Skin of body (tissue), 1 donor: ENCODE measurements at regions not wholly inside any gene's neighbourhood (a gene's known extent, or its start where the extent isn't known, plus 50 kb on each side); places are given as distances from the start of the nearest gene placed in this dataset.

ENCODE experiments used
- DNase-seq: peaks from one replicate; lab custom pipeline; 2025; lab: John Stamatoyannopoulos, UW

DNA sequence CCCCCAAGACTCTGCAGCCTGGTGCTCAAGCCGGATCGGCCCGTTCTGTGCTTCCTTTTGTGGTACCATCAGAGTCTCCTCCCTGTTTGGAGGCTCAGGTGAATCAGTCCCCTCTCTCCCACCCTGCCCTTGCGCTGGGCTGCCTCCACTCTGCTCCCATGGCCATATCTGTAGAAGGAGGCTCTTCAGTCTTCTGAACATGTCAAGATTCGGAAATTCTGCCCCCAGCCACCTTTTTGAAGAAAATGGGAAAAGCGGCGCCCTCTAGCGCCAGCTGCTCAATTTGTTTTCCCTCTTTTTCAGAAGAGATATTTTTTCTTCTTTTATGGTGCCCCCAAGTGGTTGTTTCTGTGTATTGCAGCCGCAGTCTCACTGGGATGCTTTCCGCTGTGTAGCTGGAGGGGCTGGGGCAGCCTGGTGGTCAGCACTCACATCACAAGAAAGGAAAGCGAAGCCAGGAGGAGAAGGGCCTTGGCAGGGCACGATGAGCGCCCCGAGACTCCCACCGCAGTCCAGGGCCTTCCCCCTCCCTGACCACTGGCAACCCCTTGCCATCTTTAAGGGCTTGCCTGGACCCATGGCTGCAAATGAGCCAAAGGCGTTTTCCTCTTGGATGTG lies 58.4 kb upstream of the CACNA1E start:
- DNase-seq, result no peak

DNA sequence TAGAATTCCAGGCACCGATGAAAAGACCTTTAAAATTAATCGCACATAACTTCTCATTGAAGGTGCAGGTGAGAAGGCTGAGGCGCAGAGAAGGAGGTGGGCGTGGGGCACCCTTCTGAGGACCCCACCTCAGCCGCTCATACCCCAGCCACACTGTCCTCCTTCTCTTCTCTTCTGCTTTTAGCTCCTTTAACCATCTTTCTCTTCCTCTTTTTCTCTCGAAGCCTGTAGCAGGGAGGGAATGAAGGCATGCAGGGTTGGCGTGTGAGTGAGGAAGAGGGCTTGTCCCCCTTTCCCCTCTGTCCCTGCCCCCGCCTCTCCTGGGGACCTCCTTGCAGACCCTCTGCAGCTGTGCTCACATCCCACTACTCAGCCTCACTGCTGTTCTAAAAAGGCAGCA lies 57.8 kb upstream of the CACNA1E start:
- DNase-seq, result no peak

DNA sequence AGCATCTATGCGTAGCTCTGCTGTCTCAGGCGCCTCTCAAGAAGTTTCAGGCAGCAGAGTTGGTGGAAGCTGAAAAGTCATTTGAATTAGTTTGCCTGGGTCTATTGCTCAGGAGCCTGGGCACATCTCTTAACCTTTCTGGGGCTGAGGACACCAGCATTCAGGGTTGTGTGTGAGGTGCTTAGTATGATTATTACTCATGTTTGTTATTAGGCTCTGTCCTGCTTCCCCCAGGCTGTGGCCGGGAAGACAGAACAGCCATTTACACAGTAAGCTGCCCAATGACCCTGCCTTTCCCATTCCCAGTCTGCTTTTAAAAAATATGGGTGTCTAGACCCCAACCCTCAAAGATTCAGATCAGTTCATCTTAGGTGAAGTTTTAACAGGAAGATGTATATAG lies 53.9 kb upstream of the CACNA1E start:
- DNase-seq, result no peak

DNA sequence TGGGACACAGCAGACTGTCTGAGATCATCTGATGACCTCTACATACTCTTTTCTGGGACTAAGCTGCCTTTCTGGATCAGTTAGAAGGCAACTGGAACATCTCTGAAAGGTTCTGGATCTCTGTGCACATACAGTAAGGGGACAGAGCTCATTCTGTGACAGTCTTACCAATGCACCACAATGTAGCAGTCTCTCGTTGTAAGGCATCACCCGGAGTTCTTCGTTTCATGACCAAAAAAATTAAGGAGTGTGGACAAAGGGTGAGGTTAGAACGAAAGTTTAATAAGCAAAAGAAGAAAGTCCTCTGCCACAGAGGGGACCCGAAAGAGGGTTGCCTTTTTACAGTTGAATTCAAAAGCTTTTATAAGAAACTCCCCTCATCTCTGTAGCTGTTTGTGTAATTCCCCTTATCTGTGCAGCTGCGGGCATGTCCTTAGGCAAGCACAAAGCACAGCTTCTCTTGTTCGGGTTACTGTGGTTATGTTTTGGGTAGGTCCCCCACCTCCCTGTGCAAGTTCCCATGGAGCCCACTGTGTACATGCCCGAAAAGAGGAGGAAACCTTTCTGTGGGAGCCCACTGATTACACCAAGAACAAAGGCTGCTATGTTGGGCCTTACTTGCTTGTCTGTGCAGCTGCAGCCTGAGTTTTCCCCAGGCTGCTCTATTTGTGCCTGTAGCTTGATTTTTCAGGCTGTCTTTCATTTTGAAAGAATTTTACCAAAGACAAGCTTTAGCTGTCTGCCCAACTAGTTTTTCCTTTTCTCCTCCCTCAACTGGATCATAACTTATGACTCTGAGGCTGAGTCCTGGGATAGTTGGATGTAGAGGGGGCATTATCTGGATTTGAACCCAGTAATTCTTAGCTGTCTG lies 53.1 kb upstream of the CACNA1E start:
- no peak for DNase-seq
